GM18499 (cell line): ENCODE measurements at regions not wholly inside any gene's neighbourhood (a gene's known extent, or its start where the extent isn't known, plus 50 kb on each side); places are given as distances from the start of the nearest gene placed in this dataset.
"Not testable (repeated sequence)": the region's sequence is repeated elsewhere in the genome, so short reads cannot be mapped to it uniquely, and the experiment has no call there.

Source experiments
- ATAC-seq: cut with Tn5 transposase; IDR thresholded peaks from one replicate; pipeline ENCODE4 v1.9.1; 2021; ENCODE audit warnings: moderate number of reproducible peaks; ENCODE audit not compliant: insufficient read depth, unreplicated experiment

DNA sequence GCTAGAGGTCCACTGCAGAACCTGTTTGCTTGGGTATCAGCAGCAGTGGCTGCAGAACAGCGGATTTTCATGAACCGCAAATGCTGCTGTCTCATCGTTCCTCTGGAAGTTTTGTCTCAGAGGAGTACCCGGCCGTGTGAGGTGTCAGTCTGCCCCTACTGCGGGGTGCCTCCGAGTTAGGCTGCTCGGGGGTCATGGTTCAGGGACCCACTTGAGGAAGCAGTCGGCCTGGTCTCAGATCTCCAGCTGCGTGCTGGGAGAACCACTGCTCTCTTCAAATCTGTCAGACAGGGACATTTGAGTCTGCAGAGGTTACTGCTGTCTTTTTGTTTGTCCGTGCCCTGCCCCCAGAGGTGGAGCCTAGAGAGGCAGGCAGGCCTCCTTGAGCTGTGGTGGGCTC is 109.5 kb upstream of the TMEM196 start:
- ATAC-seq, result not testable (repeated sequence)

DNA sequence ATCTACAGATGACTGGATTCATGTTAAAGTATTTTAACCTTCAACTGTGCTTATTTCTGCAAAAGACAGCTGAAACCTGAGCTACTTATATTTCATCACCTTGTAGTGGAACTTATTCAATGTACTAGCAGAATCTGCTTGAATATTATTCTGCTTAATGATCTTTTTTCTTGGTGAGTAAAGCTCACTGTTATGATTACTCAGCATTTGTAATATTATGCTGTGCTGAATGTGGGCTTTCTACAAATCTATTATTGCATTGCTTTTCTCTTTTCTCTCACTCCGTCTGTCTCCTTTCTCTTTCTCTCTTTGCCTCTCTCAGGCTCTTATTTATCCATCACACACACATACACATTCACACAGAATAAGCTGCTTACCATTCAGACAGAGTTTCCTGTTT is 98.7 kb upstream of the TMEM196 start:
- no peak for ATAC-seq

DNA sequence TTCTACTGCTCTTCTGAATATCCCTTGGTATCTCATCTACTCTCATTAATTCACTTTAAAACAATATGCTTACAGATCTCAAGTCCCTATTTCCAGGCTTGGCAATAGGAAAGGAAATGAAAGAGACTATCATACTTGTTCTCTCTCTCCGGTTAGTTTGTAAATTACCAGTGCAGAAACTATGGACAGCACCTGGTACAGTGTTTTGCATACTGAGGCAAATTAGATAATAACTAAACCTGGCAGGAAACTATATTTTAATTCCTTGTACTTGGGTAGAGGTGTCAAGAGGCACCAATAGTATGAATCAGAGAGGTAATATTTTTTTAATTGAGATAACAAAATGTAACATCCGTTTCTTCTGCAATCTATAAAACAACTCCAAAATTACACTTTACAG is 97.7 kb upstream of the TMEM196 start:
- ATAC-seq, result no peak

DNA sequence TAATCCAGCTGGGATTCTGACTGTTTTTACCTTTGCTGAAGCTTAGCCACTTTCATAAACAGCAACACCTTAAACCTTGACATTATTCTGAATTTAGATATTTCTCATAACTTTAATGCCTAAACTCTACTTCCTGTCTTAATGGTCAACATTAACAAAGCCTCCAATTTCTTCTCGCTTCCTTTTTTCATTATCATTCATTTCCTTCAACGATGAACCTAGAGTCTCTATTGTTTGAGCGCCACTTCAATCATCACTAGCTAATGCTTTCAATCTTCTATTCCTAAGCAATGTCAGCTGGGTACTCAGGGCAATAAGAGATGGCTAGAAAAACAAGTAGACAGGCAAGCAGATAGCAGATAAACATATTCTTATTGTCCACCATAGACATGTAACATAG is 96.6 kb upstream of the TMEM196 start:
- no peak for ATAC-seq

DNA sequence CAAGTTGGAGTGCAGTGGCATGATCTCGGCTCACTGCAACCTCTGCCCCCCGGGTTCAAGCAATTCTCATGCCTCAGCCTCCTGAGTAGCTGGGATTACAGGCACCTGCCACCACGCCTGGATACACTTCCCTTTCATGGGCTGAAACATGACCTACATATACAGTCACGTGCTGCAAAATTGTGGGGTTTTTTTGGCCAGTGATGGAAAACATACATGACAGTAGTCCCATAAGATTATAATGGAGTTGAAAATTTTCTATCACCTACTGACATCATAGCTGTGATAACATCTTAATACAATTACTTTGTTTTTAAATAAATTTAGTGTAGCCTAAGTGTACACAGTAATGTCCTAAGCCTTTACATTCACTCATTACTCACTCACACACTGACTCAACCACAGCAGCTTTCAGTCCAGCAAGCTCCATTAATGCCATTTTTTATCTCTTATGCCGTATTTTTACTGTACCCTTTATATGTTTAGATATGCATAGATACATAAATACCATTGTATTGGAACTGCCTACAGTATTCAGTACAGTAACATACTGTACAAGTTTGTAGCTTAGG is 79.9 kb upstream of the TMEM196 start:
- ATAC-seq, result no peak

DNA sequence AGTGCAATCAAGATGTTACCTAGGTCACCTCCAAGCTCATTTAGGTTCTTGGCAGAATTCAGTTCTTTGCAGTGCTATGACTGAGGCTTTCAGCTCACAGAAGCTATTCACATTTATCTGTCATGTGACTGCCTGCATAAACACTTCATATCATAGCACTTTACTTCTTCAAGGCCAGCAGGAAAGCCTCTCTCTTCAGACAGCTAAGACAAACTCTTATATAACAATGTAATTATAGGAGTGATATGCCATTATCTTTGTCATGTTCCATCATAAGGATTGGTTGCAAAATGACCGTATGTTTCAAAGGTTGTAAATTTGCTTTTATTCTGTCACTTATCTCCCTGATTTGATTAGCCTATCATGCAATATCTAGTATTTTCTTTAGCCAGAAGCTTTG is 78.8 kb upstream of the TMEM196 start:
- no peak for ATAC-seq

DNA sequence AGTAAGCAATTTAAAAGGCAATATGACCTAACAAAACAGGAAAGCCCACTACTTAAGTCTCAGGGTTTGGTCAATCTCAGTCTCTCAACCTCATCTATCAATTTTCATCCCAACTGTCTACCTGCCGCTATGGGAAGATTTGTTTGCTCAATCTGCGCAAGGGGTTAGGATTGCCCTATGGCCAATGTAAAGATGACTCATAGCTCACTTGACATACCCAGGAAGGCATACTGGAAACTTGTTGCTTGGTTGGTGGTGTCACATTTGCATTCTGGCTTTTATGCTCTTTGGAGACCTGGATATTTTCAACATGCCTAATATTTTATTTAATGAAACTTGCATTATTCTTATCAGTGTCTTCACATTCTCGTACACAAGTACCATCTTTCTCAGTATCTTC is 78.1 kb upstream of the TMEM196 start:
- ATAC-seq, result no peak

DNA sequence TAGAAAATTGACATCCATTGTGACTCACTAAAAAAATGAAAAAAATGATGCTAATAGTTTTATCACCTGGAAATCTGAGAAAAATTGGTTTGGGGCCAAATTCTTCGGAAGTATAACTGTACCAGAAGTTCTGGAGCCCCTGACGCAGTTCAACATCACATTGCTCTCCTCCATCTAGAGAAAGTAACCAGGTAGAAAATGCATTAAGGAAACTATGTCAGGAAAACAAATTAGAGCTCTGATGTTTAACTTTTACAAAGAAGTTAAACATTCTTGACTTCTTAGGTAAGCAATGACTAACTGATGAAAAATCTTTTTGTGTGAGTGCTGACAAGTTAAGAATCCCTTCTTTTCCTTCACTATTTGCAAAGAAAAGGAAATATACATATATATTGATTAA is 61.1 kb upstream of the TMEM196 start:
- ATAC-seq, result no peak

DNA sequence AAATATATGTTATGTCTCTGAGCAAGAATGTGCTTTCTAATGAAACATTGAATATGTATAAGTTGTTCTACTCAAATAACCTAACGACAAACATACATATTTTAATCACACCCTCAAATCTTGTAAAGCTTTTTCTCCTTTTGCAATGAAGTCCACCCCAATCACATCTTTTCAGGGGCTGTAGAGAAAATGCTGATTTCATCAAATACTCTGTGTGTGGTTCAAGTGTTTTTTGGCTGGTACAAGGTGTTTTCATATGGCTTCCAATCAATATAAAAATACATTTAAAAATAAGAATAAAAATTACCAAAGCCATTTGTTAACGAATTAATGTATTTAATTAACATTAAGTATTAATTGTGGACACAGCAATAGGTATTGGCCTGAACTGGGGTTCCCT is 57.2 kb upstream of the TMEM196 start:
- no peak for ATAC-seq
